Hepatocyte (in vitro differentiated cells): ENCODE measurements at regions not wholly inside any gene's neighbourhood (a gene's known extent, or its start where the extent isn't known, plus 50 kb on each side); places are given as distances from the start of the nearest gene placed in this dataset.
"Not testable (repeated sequence)": the region's sequence is repeated elsewhere in the genome, so short reads cannot be mapped to it uniquely, and the experiment has no call there.

Experiments used
- DNase-seq: peaks from one replicate; pipeline ENCODE4 v3.0.0-alpha.2; 2016; ENCODE audit warnings: low spot score
- H2AFZ ChIP-seq: fragments of 200-600 bp; sonication (generic); 2 replicates; pipeline ENCODE4 v1.6.0; 2016; ENCODE audit warnings: antibody characterized with exemption, mild to moderate bottlenecking
- H3K27ac ChIP-seq: fragments of 200-600 bp; sonication (generic); 2 replicates; pipeline ENCODE4 v1.5.1; 2016; ENCODE audit warnings: mild to moderate bottlenecking
- H3K27me3 ChIP-seq: fragments of 200-600 bp; sonication (generic); 2 replicates; pipeline ENCODE4 v1.6.1; 2016
- H3K36me3 ChIP-seq: fragments of 200-600 bp; sonication (generic); replicated peaks from 2 replicates; pipeline ENCODE4 v1.5.1; 2016; ENCODE audit warnings: low read depth; ENCODE audit not compliant: insufficient read depth
- H3K4me1 ChIP-seq: fragments of 200-600 bp; sonication (generic); 2 replicates; pipeline ENCODE4 v1.5.1; 2016; ENCODE audit warnings: mild to moderate bottlenecking, moderate library complexity; ENCODE audit not compliant: insufficient read depth
- H3K4me2 ChIP-seq: fragments of 200-600 bp; sonication (generic); 2 replicates; pipeline ENCODE4 v1.6.0; 2016
- H3K4me3 ChIP-seq: fragments of 200-600 bp; sonication (generic); 2 replicates; pipeline ENCODE4 v1.5.1; 2016; ENCODE audit warnings: mild to moderate bottlenecking
- H3K79me2 ChIP-seq: fragments of 200-600 bp; sonication (generic); 2 replicates; pipeline ENCODE4 v1.6.0; 2017; ENCODE audit warnings: mild to moderate bottlenecking
- H3K9me2 ChIP-seq: fragments of 200-600 bp; sonication (generic); replicated peaks from 2 replicates; pipeline ENCODE4 v1.6.0; 2017; ENCODE audit warnings: mild to moderate bottlenecking; ENCODE audit not compliant: insufficient read depth
- H3K9me3 ChIP-seq: fragments of 200-600 bp; sonication (generic); 2 replicates; pipeline ENCODE4 v1.5.1; 2016; ENCODE audit warnings: low read depth, mild to moderate bottlenecking
- H4K20me1 ChIP-seq: fragments of 200-600 bp; sonication (generic); 2 replicates; pipeline ENCODE4 v1.6.0; 2016; ENCODE audit warnings: mild to moderate bottlenecking; ENCODE audit not compliant: insufficient read depth, poor library complexity, severe bottlenecking
- CTCF ChIP-seq: fragments of 200-600 bp; sonication (generic); IDR thresholded peaks from 2 replicates; pipeline ENCODE4 v1.5.1; 2016; ENCODE audit warnings: antibody characterized with exemption, mild to moderate bottlenecking; ENCODE audit not compliant: poor library complexity
- EZH2 ChIP-seq: fragments of 200-600 bp; sonication (generic); IDR thresholded peaks from 2 replicates; pipeline ENCODE4 v1.6.1; 2016; ENCODE audit warnings: antibody characterized with exemption, mild to moderate bottlenecking, borderline replicate concordance
- EZH2phosphoT487 ChIP-seq: fragments of 200-600 bp; sonication (generic); IDR thresholded peaks from one replicate; pipeline ENCODE4 v1.6.1; 2018; ENCODE audit warnings: antibody characterized with exemption, mild to moderate bottlenecking, low read depth, moderate library complexity; ENCODE audit not compliant: unreplicated experiment, severe bottlenecking
- WGBS: methylation state at CpG from one replicate; pipeline ENCODE4 v1.1.6; 2016; ENCODE audit warnings: low lambda C conversion rate; ENCODE audit errors: missing lambda C conversion rate; 5-methylcytosine and 5-hydroxymethylcytosine counted together

GRCh38 chr2:184455624-184456023 is 142.7 kb upstream of the ZNF804A start:
- H3K79me2 ChIP-seq: no peaks in the 10 kb centered on the region
- H3K36me3 ChIP-seq: no peaks in the 10 kb centered on the region
- 90% methylated on average over 1 of the region's 1 CpG for WGBS
- H2AFZ ChIP-seq: no peak overlapping the region
- H3K9me2 ChIP-seq: no peaks in the 10 kb centered on the region
- H4K20me1 ChIP-seq: no peaks in the 10 kb centered on the region
- H3K4me3 ChIP-seq: no peak overlapping the region
- H3K4me2 ChIP-seq: no peak overlapping the region
- H3K4me1 ChIP-seq: no peaks in the 10 kb centered on the region
- no peaks in the 10 kb centered on the region for H3K9me3 ChIP-seq
- TF ChIP-seq CTCF (no peak), EZH2 (no peak), EZH2phosphoT487 (no peak)
- H3K27ac ChIP-seq: no peak overlapping the region
- DNase-seq: no peak
- H3K27me3 ChIP-seq: no peaks in the 10 kb centered on the region

GRCh38 chr2:184456693-184457092 is 141.6 kb upstream of the ZNF804A start:
- H3K4me2 ChIP-seq, H3K36me3 ChIP-seq, H3K9me3 ChIP-seq, H3K27ac ChIP-seq, H3K27me3 ChIP-seq, H3K79me2 ChIP-seq, H3K4me1 ChIP-seq, H4K20me1 ChIP-seq, H3K9me2 ChIP-seq, H3K4me3 ChIP-seq, H2AFZ ChIP-seq, DNase-seq: not testable (repeated sequence)
- 96% methylated on average over 10 of the region's 10 CpGs for WGBS

GRCh38 chr2:184463102-184463865 is 135.0 kb upstream of the ZNF804A start:
- peak overlapping the region; percentile 63 for H3K27ac ChIP-seq
- H3K79me2 ChIP-seq: no peaks in the 10 kb centered on the region
- no peaks in the 10 kb centered on the region for H3K36me3 ChIP-seq
- H4K20me1 ChIP-seq: no peaks in the 10 kb centered on the region
- no peaks in the 10 kb centered on the region for H3K9me3 ChIP-seq
- peak; percentile 49 for DNase-seq
- H3K9me2 ChIP-seq: no peaks in the 10 kb centered on the region
- no peaks in the 10 kb centered on the region for H3K4me1 ChIP-seq
- WGBS: 50% methylated on average over 4 of the region's 4 CpGs
- no peak for TF ChIP-seq CTCF
- no peak for TF ChIP-seq EZH2phosphoT487
- no peak for TF ChIP-seq EZH2
- peak overlapping the region; percentile 23 for H2AFZ ChIP-seq
- H3K4me3 ChIP-seq: no peak overlapping the region
- no peaks in the 10 kb centered on the region for H3K27me3 ChIP-seq
- H3K4me2 ChIP-seq: peak overlapping the region; percentile 59

- Histone ChIP-seq H3K4me2 (peak overlapping the region; percentile 59), H4K20me1 (no peaks in the 10 kb centered on the region), H3K4me3 (no peak overlapping the region), H2AFZ (no peak overlapping the region), H3K9me3 (no peaks in the 10 kb centered on the region), H3K27ac (peak overlapping the region; percentile 63), H3K4me1 (no peaks in the 10 kb centered on the region), H3K27me3 (no peaks in the 10 kb centered on the region), H3K36me3 (no peaks in the 10 kb centered on the region), H3K9me2 (no peaks in the 10 kb centered on the region), H3K79me2 (no peaks in the 10 kb centered on the region)
- no peak for DNase-seq
- WGBS: 50% methylated on average over 1 of the region's 1 CpG
- TF ChIP-seq EZH2: no peak
- TF ChIP-seq EZH2phosphoT487: no peak
- no peak for TF ChIP-seq CTCF
Observed at GRCh38 chr2:184463866-184464248, 134.5 kb upstream of the ZNF804A start.
